Heart left ventricle (tissue), 16 donors: ENCODE measurements at regions not wholly inside any gene's neighbourhood (a gene's known extent, or its start where the extent isn't known, plus 50 kb on each side); places are given as distances from the start of the nearest gene placed in this dataset.

Experiments
- ATAC-seq, 4 donors: fragments of 200-7000 bp; cut with Tn5 transposase; one replicate each; pipeline ENCODE4 v1.9.1; 2020 to 2022; ENCODE audit warnings: moderate library complexity in 4 of 4, mild to moderate bottlenecking in 3 of 4, moderate number of reproducible peaks in 1 of 4
- DNase-seq, 5 donors: peaks; one replicate each; pipeline ENCODE4 v3.0.0-alpha.2; 2020
- H3K27ac ChIP-seq, 12 donors: fragments of 200-600 bp; sonication (generic) in 4 of 12; one replicate each; pipeline versions ENCODE4 v1.5.0 to v1.8.0; 2016 to 2022; ENCODE audit warnings: mild to moderate bottlenecking in 2 of 12
- H3K27me3 ChIP-seq, 9 donors: fragments of 200-600 bp; sonication (generic) in 2 of 9; one replicate each; pipeline versions ENCODE4 v1.5.1 to v1.8.0; 2016 to 2022; ENCODE audit warnings: mild to moderate bottlenecking in 3 of 9
- H3K36me3 ChIP-seq, 9 donors: fragments of 200-600 bp; sonication (generic) in 2 of 9; one replicate each; pipeline versions ENCODE4 v1.5.0 to v1.8.0; 2018 to 2022; ENCODE audit warnings: mild to moderate bottlenecking in 2 of 9
- H3K4me1 ChIP-seq, 12 donors: fragments of 200-600 bp; sonication (generic) in 4 of 12; one replicate each; pipeline versions ENCODE4 v1.5.0 to v1.8.0; 2016 to 2022; ENCODE audit warnings: mild to moderate bottlenecking in 3 of 12
- H3K4me3 ChIP-seq, 12 donors: fragments of 200-600 bp; sonication (generic) in 4 of 12; one replicate each; pipeline versions ENCODE4 v1.5.0 to v1.8.0; 2017 to 2022; ENCODE audit warnings: mild to moderate bottlenecking in 9 of 12, moderate library complexity in 4 of 12
- H3K9me3 ChIP-seq, 12 donors: fragments of 200-600 bp; sonication (generic) in 4 of 12; one replicate each; pipeline versions ENCODE4 v1.5.0 to v1.8.0; 2016 to 2022; ENCODE audit warnings: mild to moderate bottlenecking in 1 of 12
- CTCF ChIP-seq, 12 donors: fragments of 200-600 bp; sonication (generic) in 4 of 12; IDR thresholded peaks; one replicate each; pipeline versions ENCODE4 v1.5.0 to v1.8.0; 2018 to 2022; ENCODE audit warnings: antibody characterized with exemption in 12 of 12, mild to moderate bottlenecking in 5 of 12
- POLR2A ChIP-seq, 2 donors: fragments of 450-650 bp; IDR thresholded peaks; one replicate each; pipeline ENCODE4 v1.6.1; 2017; ENCODE audit warnings: antibody characterized with exemption in 2 of 2, mild to moderate bottlenecking in 2 of 2, moderate library complexity in 2 of 2
- WGBS, 4 donors: extraction: QIAGEN DNeasy Blood & Tissue Kit in 2 of 4; methylation state at CpG; one replicate each; pipeline versions ENCODE4 v1.1.5 to v1.1.7; 2013 to 2018; 5-methylcytosine and 5-hydroxymethylcytosine counted together
- intact Hi-C, 10 donors: fragments of 100-400 bp; cut with DNase I; formaldehyde crosslinking; loops; one replicate each; pipeline versions ENCODE4 v1.11.1 to v1.14.2; 2022
- donor health status: ischemic (EF 13 %, LVEDD 7.1; RV severe dilation, severe dysfunction).
- donor health status: healthy with polysubstance abuse.
- donor health status: DM: no; HTN: yes; CAD: no.
- donor health status: DM: no; HTN: no; CAD: no.
- donor health status: ischemic (EF 25% LVEDD 6.9; RV normal size, moderate dysfunction).
- donor health status: ischemic (EF 25% LVEDD 5.7; RV mildly dilated, moderate dysfunction).
- donor health status: healthy.
- donor health status: DM: yes; HTN: yes; CAD: no.
- donor health status: ischemic (EF 35%, LVEDD 5.7; RV mildly dilated, moderate dysfunction).
- donor health status: nonischemic (EF 11% LVEDD 7.7; RV severe dilation, severe dysfunction).
- donor health status: DM: yes; HTN: yes; CAD: no.
- donor health status: PGD.
- donor health status: ischemic (EF 29% LVEDD 5.4; RV normal size, mild dysfunction).
- donor health status: nonischemic (EF 23%, LVEDD 6.1; RV moderate dilation, normal function).

GRCh38 chr10:16381083-16381482 lies 55.7 kb upstream of the PTER start:
- Histone ChIP-seq H3K4me1 (no peaks in the 10 kb centered on the region), H3K27me3 (peaks cover 0 to 15% (median 0%) of the 10 kb centered on the region in 9 donors), H3K36me3 (no peaks in the 10 kb centered on the region), H3K27ac (no peak overlapping the region), H3K9me3 (no peaks in the 10 kb centered on the region), H3K4me3 (no peak overlapping the region)
- no peak for ATAC-seq
- no peak for DNase-seq
- WGBS, 4 donors = 71 to 79% (median 78%) methylated on average over 3 of the region's 3 CpGs
- intact Hi-C loops = no loop called here
- TF ChIP-seq POLR2A (IDR thresholded peaks at IDR 0.05) (no peak), CTCF (IDR thresholded peaks at IDR 0.05) (no peak)

- H3K4me3 ChIP-seq = no peak overlapping the region
- DNase-seq (peak in 1 of 5 donors; percentile 66), ATAC-seq (no peak)
- 59 to 68% (median 64%) methylated on average over 12 of the region's 12 CpGs for WGBS, 4 donors
- no peak for TF ChIP-seq CTCF (IDR thresholded peaks at IDR 0.05)
- no peak for TF ChIP-seq POLR2A (IDR thresholded peaks at IDR 0.05)
- H3K36me3 ChIP-seq = no peaks in the 10 kb centered on the region
- H3K4me1 ChIP-seq = no peaks in the 10 kb centered on the region
- intact Hi-C loops = no loop called here
- no peak overlapping the region for H3K27ac ChIP-seq
- H3K9me3 ChIP-seq = no peaks in the 10 kb centered on the region
- H3K27me3 ChIP-seq = peaks cover 0 to 15% (median 0%) of the 10 kb centered on the region in 9 donors
Observed at GRCh38 chr10:16384021-16384420, 52.8 kb upstream of the PTER start.

- TF ChIP-seq POLR2A (IDR thresholded peaks at IDR 0.05) = no peak
- TF ChIP-seq CTCF (IDR thresholded peaks at IDR 0.05) = no peak
- intact Hi-C loops = no loop called here
- H3K36me3 ChIP-seq = no peaks in the 10 kb centered on the region
- H3K4me3 ChIP-seq = no peak overlapping the region
- H3K27ac ChIP-seq = no peak overlapping the region
- WGBS, 4 donors = 57 to 64% (median 60%) methylated on average over 9 of the region's 9 CpGs
- H3K27me3 ChIP-seq = peaks cover 0 to 15% (median 0%) of the 10 kb centered on the region in 9 donors
- no peak for ATAC-seq
- H3K9me3 ChIP-seq = no peaks in the 10 kb centered on the region
- H3K4me1 ChIP-seq = no peaks in the 10 kb centered on the region
- DNase-seq = no peak
Observed at GRCh38 chr10:16386855-16387254, 50.0 kb upstream of the PTER start.
